A204.1 (cell line): ENCODE measurements at regions not wholly inside any gene's neighbourhood (a gene's known extent, or its start where the extent isn't known, plus 50 kb on each side); places are given as distances from the start of the nearest gene placed in this dataset.

Experiments
- FAIRE-seq: peaks from 2 replicates; lab custom pipeline; 2012; peaks lifted over from hg19 to GRCh38; lab: Jason Lieb, UNC

- FAIRE-seq = no peak
Observed at GRCh38 chr4:34512616-34513015, 1731.7 kb downstream of the ARAP2 start.

- no peak for FAIRE-seq
Observed at GRCh38 chr4:34516524-34516923, 1727.8 kb downstream of the ARAP2 start.

GRCh38 chr4:34534916-34535315 is 1709.4 kb downstream of the ARAP2 start:
- FAIRE-seq = no peak

- no peak for FAIRE-seq
Observed at GRCh38 chr4:34566091-34566490, 1678.2 kb downstream of the ARAP2 start.

- FAIRE-seq = no peak
Observed at GRCh38 chr4:34572026-34572425, 1672.3 kb downstream of the ARAP2 start.

- FAIRE-seq = no peak
Observed at GRCh38 chr4:34615315-34615714, 1629.0 kb downstream of the ARAP2 start.

- no peak for FAIRE-seq
Observed at GRCh38 chr4:34619531-34620162, 1624.7 kb downstream of the ARAP2 start.

- FAIRE-seq = no peak
Observed at GRCh38 chr4:34628471-34628870, 1615.8 kb downstream of the ARAP2 start.

GRCh38 chr4:34629451-34629850 is 1614.9 kb downstream of the ARAP2 start:
- FAIRE-seq = no peak

GRCh38 chr4:34633241-34633640 is 1611.1 kb downstream of the ARAP2 start:
- no peak for FAIRE-seq

- no peak for FAIRE-seq
Observed at GRCh38 chr4:34636623-34637022, 1607.7 kb downstream of the ARAP2 start.

- no peak for FAIRE-seq
Observed at GRCh38 chr4:34643476-34643875, 1600.8 kb downstream of the ARAP2 start.

- FAIRE-seq = no peak
Observed at GRCh38 chr4:34644579-34645115, 1599.7 kb downstream of the ARAP2 start.

- FAIRE-seq = no peak
Observed at GRCh38 chr4:34649716-34650115, 1594.6 kb downstream of the ARAP2 start.

GRCh38 chr4:34664051-34664450 is 1580.3 kb downstream of the ARAP2 start:
- no peak for FAIRE-seq

- no peak for FAIRE-seq
Observed at GRCh38 chr4:34676400-34676799, 1567.9 kb downstream of the ARAP2 start.

- FAIRE-seq = no peak
Observed at GRCh38 chr4:34678431-34678830, 1565.9 kb downstream of the ARAP2 start.

GRCh38 chr4:34679228-34679627 is 1565.1 kb downstream of the ARAP2 start:
- FAIRE-seq = no peak

GRCh38 chr4:34709564-34709963 is 1534.8 kb downstream of the ARAP2 start:
- FAIRE-seq = no peak

GRCh38 chr4:34718576-34719245 is 1525.6 kb downstream of the ARAP2 start:
- no peak for FAIRE-seq

GRCh38 chr4:34720571-34720970 is 1523.7 kb downstream of the ARAP2 start:
- FAIRE-seq = peak; percentile 95

GRCh38 chr4:34721835-34722234 is 1522.5 kb downstream of the ARAP2 start:
- no peak for FAIRE-seq

GRCh38 chr4:34723605-34724004 is 1520.7 kb downstream of the ARAP2 start:
- FAIRE-seq = no peak

- no peak for FAIRE-seq
Observed at GRCh38 chr4:34724491-34724890, 1519.8 kb downstream of the ARAP2 start.
